Progenitor cell of endocrine pancreas (in vitro differentiated cells): ENCODE measurements at regions not wholly inside any gene's neighbourhood (a gene's known extent, or its start where the extent isn't known, plus 50 kb on each side); places are given as distances from the start of the nearest gene placed in this dataset.

Experiments used
- DNase-seq: peaks from one replicate; pipeline ENCODE4 v3.0.0; 2021; ENCODE audit warnings: low spot score; ENCODE audit not compliant: unreplicated experiment
- H3K27ac Mint-ChIP-seq: 2 replicates; pipeline ENCODE4 v1.8.0; 2021; ENCODE audit warnings: mild to moderate bottlenecking, moderate library complexity, mixed read lengths
- H3K27me3 Mint-ChIP-seq: 2 replicates; pipeline ENCODE4 v1.8.0; 2021; ENCODE audit warnings: mixed read lengths
- H3K36me3 Mint-ChIP-seq: 2 replicates; pipeline ENCODE4 v1.8.0; 2022; ENCODE audit warnings: mixed read lengths; ENCODE audit not compliant: insufficient read depth
- H3K4me1 Mint-ChIP-seq: 2 replicates; pipeline ENCODE4 v1.8.0; 2021; ENCODE audit warnings: low read depth, mixed read lengths
- H3K4me3 Mint-ChIP-seq: 2 replicates; pipeline ENCODE4 v1.8.0; 2021; ENCODE audit warnings: low read depth, mild to moderate bottlenecking, moderate library complexity, mixed read lengths
- H3K9me3 Mint-ChIP-seq: 2 replicates; pipeline ENCODE4 v1.8.0; 2021; ENCODE audit warnings: low read depth, mixed read lengths
- TF ChIP-seq, protein P1 (sequence below): fragments of 200-600 bp; sonication (generic); IDR thresholded peaks from one replicate; pipeline ENCODE4 v1.5.0; 2021; ENCODE audit warnings: antibody characterized with exemption, mild to moderate bottlenecking; ENCODE audit not compliant: unreplicated experiment

DNA sequence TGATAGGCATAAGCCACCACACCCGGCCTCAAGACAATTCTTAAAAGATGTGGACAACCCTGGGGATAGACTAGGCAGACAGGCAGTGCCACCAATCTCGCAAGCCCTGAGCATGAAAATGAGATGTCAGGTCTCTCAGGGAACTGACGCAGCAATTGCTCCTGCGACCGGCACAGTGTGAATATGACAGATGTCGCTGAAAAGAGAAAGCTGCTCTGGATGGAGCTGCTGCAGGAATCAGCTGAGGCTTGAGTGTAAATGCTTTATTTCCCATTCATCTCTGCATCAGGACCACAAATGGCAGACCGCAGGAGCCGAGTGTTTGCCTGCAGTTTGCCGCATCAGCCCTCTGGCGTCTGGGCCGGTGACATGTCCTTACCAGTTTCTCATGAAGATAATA lies 68.4 kb downstream of the TFAP2C start:
- peaks cover 4% of the 10 kb centered on the region for H3K9me3 Mint-ChIP-seq
- TF ChIP-seq, protein P1, sequence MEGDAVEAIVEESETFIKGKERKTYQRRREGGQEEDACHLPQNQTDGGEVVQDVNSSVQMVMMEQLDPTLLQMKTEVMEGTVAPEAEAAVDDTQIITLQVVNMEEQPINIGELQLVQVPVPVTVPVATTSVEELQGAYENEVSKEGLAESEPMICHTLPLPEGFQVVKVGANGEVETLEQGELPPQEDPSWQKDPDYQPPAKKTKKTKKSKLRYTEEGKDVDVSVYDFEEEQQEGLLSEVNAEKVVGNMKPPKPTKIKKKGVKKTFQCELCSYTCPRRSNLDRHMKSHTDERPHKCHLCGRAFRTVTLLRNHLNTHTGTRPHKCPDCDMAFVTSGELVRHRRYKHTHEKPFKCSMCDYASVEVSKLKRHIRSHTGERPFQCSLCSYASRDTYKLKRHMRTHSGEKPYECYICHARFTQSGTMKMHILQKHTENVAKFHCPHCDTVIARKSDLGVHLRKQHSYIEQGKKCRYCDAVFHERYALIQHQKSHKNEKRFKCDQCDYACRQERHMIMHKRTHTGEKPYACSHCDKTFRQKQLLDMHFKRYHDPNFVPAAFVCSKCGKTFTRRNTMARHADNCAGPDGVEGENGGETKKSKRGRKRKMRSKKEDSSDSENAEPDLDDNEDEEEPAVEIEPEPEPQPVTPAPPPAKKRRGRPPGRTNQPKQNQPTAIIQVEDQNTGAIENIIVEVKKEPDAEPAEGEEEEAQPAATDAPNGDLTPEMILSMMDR, result no peak
- no peak for DNase-seq
- no peak overlapping the region for H3K4me3 Mint-ChIP-seq
- no peaks in the 10 kb centered on the region for H3K36me3 Mint-ChIP-seq
- no peaks in the 10 kb centered on the region for H3K4me1 Mint-ChIP-seq
- H3K27me3 Mint-ChIP-seq, result peaks cover 22% of the 10 kb centered on the region
- no peak overlapping the region for H3K27ac Mint-ChIP-seq

DNA sequence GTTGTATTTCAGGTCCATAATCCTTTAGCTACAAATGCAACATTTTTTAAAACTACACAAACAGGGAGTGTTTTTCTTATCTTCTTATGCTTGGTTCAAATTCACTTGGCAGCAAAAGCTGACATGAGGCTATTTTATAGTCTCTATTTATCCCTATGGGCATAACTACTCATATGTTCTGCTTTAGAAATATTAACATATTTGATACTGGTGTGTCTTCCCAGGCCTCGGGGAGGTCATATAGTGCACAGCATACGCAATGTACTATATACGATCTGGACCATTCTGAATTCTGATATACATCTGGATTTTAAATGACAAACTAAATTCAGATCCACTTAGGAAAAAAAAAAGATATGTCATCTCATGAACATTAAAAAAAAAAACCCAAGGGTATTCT lies 69.2 kb downstream of the TFAP2C start:
- TF ChIP-seq, protein P1, result no peak
- Mint-ChIP-seq H3K27me3 (peaks cover 19% of the 10 kb centered on the region), H3K4me1 (no peaks in the 10 kb centered on the region), H3K27ac (no peak overlapping the region), H3K4me3 (no peak overlapping the region), H3K9me3 (no peaks in the 10 kb centered on the region), H3K36me3 (no peaks in the 10 kb centered on the region)
- no peak for DNase-seq

DNA sequence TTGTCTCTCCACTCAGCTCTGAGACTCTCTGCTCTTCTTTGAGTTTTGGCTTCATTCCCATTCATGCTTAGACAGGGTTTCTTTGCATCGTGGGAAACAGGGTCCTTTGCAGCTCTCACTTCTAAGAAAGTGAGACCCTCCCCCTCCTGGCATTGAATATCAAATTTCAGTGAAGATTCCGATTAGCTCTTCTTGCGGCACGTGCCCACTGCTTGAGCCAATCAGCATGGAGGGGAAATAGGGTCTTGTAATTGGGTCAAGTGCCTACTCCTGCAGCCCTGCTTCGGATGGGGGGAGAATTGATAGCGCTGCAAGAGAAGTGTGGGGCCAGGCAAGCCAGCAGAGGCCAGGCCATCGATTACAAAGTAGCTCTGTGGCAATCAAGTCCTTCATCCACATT lies 69.6 kb downstream of the TFAP2C start:
- Mint-ChIP-seq H3K27ac (no peak overlapping the region), H3K4me1 (no peaks in the 10 kb centered on the region), H3K9me3 (no peaks in the 10 kb centered on the region), H3K4me3 (no peak overlapping the region), H3K27me3 (peaks cover 19% of the 10 kb centered on the region), H3K36me3 (no peaks in the 10 kb centered on the region)
- TF ChIP-seq, protein P1, result no peak
- no peak for DNase-seq

DNA sequence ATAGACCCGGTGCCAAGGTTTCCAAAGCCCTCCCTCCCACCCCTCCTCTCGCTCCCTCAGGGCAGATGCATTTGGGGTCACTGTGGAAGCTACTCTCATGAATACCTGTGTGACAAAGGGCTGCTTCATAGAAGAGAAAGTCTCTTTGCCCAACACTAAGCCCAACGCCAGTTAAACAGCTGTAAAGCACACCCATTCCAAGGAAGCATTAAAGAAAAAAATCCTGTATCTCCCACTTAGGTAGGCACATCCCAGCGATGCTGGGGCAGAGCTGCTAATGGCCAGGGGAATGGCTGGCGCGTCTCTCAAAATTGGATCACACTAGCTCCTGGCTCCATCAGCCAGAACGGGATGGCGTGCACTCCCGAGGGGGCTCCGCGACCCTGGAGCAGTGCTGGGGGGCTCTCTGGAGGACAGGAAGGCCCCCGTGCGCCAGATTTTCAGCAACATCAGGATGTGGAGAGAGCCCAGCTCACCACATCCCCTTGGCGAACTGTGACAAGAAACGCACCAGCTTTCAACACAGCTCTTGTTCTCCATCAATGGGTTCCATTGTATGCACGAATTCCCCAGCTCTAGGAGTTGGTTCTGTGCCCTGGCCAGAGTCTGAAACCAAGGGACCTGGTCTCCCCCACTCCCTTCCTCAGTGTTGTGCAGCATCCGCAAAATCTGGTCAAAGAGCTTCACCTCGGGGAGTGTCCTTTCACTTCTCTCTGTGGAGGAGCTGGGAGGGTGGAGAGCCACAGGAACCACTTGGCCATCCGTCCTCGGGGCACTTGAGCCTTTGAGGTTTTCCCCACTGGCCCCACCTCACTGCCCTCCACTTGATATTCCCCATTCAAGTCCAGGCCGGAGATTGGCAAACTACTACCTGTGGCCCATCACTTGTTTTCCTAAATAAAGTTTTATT lies 74.1 kb downstream of the TFAP2C start:
- H3K27ac Mint-ChIP-seq, result no peak overlapping the region

DNA sequence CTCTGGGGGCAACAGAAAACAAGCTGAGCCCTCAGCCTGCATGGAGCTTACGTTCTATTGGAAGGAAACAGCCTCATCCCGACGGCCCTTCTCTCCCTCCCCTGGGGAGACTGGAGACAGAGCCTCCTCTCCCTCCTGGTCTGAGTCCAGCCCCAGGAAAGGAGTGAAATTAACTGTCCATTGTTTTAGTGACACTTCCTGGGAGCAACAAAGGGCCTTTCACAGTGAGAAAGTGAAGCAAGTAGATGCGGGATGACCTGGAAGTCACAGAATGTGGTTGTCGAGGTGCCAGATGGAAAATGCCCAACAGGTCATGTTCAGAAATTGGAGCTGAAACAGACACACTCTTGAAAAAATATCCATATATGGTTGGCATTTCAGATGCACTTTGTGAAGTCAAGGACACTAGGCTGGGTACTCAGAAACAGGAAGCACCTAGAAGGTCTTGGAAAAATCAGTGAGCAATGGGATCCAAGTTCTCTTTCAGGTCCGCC lies 77.8 kb downstream of the TFAP2C start:
- H3K27ac Mint-ChIP-seq, result no peak overlapping the region
- TF ChIP-seq, protein P1, result no peak
- peaks cover 41% of the 10 kb centered on the region for H3K27me3 Mint-ChIP-seq
- H3K9me3 Mint-ChIP-seq, result no peaks in the 10 kb centered on the region
- no peak overlapping the region for H3K4me3 Mint-ChIP-seq
- no peaks in the 10 kb centered on the region for H3K36me3 Mint-ChIP-seq
- H3K4me1 Mint-ChIP-seq, result peaks cover 5% of the 10 kb centered on the region
- DNase-seq, result no peak

More for the DNA sequence above, 74.1 kb downstream of the TFAP2C start:
- TF ChIP-seq, protein P1, result no peak
- no peak overlapping the region for H3K4me3 Mint-ChIP-seq
- no peaks in the 10 kb centered on the region for H3K4me1 Mint-ChIP-seq
- H3K27me3 Mint-ChIP-seq, result peaks cover 34% of the 10 kb centered on the region
- no peaks in the 10 kb centered on the region for H3K36me3 Mint-ChIP-seq
- DNase-seq, result no peak
- H3K9me3 Mint-ChIP-seq, result no peaks in the 10 kb centered on the region
